GM19467 (cell line): ENCODE measurements at regions not wholly inside any gene's neighbourhood (a gene's known extent, or its start where the extent isn't known, plus 50 kb on each side); places are given as distances from the start of the nearest gene placed in this dataset.

Experiments
- ATAC-seq: cut with Tn5 transposase; IDR thresholded peaks from one replicate; pipeline ENCODE4 v1.9.1; 2021; ENCODE audit warnings: mild to moderate bottlenecking, moderate library complexity; ENCODE audit not compliant: unreplicated experiment

DNA sequence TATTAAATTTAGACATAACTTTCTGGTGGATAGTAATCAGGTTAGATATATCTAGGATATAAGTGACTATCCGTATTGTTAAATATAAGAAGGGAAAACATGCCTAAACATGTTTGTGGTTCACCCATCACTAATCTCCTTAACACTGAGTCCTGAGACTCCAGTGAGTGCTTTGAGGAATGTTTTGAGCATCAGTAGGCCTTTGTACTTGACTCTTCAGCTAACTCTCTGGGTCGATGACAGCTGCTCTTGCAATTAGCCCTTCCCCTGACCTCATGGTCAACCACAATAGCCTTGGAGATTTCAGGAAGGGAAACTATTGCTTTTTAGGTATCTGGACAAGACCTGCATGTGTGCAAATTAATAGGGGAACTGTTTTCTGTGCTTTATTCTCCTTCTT is 716.8 kb downstream of the EPHA4 start:
- ATAC-seq: no peak

DNA sequence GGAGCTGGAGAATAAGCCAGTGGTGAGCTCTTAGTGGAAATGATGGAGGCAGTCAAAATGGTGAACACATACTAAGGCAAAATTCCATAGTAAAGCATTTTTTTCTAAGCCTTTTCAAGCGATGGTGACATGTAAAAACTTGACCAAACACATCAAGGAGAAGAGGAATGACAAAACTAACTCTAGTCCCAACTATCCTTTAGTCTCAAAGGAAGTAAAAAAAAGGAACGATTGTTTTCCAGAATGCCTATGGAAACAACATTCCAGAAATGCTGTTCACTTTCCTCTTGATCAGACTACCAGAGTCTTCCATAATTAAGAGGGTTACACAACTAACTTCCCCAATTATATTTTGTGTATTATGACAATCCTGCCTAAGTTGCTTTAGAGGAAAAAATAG is 715.6 kb downstream of the EPHA4 start:
- ATAC-seq: no peak

DNA sequence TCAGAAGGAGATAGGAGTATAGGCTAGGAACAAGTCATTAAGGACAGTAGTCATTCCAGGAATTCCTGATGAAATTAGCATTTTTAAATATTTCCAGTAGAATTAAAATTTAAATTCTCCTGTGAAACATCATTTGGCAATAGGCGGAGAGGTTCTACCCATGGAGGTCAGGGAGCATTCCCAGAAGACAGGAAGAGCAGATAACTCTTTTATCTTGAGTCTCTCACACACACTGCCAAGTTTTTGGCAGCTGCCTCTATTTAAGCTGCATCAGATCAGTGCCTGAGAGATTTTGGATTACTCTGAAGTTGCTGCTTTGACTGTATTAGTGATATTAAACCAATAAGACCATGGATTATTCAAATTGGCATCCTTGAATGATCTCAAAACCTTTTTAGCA is 714.7 kb downstream of the EPHA4 start:
- ATAC-seq: no peak

DNA sequence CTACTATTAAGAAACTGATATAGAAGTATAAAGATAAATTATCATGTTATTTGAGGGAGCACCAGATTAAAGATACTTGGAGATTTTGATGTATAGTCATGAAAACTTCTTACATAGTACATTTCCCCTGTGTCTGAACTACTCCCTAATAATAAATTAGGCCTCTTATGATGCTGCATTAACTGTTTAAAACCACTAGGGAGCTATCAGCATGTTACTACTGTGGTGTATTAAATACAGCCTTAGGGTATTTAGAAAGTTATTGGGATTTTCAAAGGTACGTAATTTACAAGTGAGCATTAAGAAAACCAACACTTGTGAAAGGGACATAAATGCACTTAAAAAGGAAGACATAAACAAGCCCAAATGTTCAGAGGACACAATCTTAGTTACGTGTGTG is 714.0 kb downstream of the EPHA4 start:
- no peak for ATAC-seq

DNA sequence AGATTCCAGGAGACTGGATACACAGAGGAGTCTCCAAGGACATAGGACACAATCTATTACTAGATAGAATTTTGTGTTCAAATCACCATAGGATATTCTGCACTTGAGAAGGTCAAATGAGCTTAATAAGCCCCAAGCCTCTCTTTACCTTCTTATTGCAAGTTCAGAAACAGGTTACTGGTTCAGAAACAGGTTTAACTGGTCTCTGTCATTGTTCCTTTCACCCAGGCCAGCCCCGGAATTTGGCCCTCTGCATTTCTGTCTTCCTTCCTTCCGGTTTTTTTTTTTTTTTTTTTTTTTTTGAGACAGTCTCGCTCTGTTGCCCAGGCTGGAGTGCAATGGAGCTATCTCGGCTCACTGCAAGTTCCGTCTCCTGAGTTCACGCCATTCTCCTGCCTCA is 700.2 kb downstream of the EPHA4 start:
- no peak for ATAC-seq

DNA sequence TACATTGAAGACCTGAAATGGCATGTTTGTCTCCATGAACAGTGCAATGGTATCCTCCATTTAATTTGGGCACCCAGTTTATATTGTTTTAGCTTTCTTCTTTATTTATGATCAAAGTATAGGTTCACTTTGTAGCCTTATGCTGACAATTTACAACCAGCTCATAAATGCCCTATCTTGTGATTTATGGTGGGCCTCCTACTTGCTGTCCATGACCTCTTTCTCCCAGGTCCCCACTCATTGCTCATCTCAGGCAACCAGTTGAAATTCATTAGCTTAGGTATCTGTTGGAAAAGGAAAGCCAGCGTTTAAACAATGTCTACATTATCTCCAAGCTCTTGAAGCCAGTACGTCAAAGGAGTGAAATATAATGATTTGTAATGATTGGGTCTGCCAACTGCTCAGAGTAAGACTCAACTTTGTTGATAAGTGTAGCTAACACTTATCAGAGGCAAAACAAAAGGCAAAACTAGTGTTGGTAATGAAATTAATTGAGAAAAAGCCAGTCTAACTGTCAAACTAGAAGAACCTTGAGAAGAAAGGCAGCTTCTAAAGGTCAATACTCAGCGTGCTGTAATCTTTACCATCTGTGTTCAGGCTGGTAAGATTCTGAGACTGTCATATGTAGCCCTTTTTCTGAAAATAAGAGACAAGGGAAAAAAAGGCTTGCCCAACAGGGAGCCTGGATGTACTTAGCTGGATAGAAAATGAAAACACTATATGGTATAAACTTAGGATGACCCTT is 695.9 kb downstream of the EPHA4 start:
- no peak for ATAC-seq

DNA sequence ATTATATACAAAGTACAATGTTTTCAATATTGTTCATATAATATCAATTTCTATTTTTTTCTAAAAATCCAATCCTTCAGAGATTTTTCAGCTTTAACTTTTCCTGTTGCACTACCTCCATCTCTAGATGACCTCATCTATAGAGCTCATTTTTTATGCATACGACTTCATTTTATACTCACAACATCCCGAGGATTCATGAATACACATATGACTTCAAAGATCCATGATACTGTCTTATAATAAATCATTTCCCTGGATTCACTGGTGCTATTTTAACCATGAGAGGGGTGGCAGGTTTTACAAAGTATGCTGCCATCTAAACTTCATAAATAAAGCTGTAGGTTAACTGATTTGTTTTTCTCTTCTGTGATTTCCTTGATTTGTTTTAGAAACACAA is 694.6 kb downstream of the EPHA4 start:
- no peak for ATAC-seq

DNA sequence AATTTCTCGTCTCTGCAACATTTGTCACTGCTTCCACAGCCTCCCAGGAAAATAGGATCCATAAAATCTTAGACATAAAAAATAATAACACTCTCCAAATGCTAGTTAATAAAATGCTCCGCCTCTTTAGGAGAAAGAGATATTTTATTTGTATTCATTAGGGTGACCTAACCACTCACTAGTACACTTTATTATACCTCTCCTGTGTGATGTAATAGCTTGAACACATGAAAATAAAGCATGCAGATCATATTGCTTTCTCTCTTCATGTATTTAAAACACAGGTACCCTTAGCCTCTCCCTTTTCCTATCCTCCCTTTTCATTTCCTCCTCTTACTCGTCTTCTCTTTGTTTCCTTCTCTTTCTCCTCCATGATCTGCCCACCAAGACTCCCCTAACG is 694.2 kb downstream of the EPHA4 start:
- no peak for ATAC-seq

DNA sequence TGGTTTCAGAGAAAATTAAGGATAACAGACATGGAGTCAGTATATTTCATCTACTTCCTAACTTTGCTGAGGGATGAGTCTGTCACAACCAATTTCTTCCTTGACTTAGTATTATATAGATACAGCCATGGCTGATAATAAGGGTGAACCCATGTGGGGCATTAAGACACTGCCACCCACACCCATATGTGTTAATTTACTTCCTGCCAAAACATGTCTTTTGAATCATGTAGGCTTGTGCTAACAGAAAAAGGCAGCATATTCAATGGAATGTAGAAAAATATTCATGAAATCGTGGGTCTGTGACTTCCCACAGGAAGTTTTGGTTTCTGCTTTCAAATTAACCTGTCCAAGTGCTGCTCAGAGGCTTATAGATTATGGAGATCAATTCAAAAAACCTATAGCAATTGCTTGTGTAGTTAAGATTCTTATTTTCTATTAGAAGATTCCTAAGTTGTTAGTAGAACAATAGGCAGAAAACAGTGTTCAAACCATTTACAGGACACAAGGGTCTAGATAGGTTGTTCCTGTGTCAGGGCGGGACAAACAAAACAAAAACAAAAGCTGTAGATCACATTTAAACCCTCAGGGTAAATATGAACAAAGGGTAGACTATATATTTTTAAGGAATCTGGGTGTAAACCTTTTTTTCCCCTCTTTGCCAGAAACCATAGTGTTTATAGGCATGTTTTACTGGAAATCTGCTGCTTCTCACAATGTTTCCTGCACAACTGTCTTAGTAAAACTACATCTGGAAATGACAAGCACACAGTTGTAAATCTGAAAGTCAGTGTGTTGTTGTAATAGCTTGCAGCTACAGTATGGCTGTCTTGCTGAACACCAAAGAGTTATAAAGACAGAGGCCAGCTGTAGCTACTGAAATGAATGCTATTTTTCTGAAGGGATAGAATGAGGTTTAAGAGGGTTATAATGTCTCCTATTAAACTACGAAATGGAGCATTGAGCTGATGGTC is 691.2 kb downstream of the EPHA4 start:
- ATAC-seq: no peak

DNA sequence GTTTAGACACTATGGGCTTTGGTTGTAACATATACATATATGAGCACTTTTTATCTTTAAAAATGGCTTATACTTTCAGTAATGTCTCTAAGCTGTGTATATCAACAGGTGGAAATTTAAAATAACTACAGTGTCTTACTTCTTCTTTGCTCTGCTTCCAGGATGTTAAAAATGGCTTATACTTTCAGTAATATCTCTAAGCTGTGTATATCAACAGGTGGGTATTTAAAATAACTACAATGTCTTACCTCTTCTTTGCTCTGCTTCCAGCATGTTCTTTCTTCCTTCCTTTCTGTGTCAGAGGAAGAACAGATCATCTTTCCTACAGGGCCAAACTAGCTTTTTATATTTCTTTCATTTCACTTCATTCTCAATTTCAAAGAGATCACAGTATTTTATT is 689.6 kb downstream of the EPHA4 start:
- no peak for ATAC-seq

DNA sequence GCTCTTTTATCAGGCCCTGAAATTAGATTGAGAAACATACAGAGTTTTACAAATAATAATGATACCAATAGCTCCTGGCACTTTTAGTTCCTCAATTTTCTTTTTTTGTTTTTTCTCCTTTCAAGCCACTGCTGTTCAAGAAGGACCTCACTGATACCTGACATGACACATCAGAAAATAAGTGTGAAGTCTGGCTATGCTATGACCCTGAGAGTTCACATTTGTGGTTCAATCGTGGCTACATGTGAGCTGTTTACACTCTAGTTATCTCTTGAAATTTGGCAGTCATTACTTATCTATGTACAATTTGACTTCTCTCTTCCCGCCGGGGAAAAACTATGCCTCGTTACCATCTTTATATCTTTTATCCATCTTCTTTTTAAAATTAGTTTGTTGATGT is 686.5 kb downstream of the EPHA4 start:
- ATAC-seq: no peak

DNA sequence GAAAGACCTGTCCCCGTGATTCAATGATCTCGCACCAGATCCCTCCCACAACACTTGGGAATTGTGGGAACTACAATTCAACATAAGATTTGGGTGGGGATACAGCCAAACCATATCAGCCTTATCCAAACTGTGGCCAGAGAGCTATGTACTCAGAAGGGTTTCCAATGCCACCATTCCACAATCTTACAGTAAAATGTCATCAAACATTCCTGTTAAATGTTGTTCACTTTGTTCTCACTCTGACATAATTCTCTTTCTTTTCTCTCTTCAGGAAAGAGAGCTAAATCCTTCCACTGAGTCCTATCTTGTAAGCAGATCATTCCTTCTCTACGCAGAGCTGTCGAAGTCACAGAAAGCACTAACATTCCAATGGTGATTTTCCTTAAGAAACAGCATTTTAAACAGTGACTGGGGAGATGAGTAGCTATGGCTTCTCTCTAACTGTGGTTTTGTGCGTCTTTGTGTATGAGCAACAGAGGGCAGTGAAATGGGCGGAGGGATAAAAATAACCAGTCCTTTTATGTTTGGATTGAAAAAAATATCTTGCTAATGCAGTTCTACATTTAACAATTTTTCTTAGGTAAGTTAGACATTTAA is 684.7 kb downstream of the EPHA4 start:
- ATAC-seq: no peak

DNA sequence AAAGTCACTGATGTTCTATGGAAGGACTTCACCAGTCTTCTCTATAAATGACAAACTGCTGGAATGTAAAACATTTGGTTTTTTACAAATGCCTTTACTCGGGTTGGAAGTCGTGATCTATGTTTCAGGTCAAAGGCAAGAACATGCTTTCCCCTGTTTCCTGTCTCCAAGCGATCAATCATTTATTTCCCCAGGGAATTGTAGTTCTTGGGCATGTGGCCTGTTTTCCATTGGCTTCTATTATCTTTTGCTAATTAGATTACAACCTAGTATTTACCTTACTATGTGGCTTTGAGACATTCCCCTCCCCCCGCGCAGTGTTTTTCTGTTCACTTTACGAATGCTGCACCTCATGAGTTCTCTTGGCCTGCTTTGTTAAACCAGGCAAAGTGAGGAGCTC is 684.2 kb downstream of the EPHA4 start:
- no peak for ATAC-seq

DNA sequence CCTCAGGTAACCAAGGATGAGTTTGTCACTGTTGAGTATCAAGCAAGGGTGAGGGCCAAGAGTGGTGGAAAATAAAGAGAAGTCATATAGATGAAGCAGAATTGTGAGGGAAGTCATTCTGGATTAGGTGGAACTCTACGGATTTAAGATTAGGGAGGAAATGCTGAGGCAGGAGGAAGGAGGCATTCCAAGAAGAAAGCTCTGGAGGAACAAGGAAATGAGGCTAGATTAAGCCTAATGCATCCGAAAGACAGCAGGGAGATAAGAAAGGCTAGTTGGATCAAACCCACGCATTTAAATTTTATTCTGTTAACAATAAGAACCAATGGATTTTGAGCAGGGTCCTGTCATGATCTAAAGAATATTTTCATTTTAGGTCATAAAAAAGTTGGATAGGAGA is 681.2 kb downstream of the EPHA4 start:
- ATAC-seq: no peak

DNA sequence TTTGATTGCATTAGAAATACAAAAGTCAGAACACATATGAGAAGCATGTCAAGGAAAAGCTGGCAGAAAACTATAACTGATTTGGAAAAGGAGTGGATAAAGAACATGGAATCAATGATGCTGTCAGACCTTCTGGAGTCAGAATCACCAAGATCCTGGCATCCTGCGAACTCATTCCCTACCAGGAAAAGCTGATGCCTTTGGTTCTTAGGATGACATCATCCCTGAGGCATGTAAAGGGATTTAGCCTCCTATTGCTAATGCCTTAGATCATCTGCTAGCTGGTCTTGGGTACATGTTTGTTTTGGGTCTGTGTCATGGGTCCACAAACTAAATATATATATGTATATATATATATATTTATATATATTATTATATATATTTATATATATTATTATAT is 680.7 kb downstream of the EPHA4 start:
- ATAC-seq: no peak

DNA sequence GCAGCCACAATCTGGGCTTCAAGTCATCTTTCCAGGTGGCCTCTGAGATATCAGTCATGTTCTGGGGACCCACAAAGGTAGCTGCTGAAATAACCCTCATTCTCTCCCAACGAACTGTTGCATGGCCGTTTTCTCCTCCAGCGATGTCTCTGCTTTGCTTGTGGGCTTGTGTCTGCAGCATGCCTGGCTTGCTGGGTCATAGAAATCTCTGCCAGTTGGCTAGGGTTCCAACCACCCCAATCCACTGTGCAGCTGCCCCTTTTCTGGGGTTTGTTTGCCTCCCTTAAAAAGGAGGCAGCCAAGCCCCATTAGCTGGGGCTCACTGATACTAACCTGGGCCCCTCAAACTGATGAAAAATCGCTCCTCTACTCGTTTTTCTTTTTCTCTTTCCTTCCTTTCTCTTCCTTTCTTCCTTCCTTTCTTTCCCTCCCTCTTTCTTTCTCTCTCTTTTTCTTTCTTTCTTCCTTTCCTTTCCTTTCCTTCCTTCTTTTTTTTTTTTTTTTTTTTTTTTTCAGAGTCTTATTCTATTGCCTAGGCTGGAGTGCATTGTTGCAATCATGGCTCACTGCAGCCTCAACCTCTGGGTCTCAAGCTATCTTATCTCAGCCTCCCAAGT is 680.0 kb downstream of the EPHA4 start:
- ATAC-seq: no peak

DNA sequence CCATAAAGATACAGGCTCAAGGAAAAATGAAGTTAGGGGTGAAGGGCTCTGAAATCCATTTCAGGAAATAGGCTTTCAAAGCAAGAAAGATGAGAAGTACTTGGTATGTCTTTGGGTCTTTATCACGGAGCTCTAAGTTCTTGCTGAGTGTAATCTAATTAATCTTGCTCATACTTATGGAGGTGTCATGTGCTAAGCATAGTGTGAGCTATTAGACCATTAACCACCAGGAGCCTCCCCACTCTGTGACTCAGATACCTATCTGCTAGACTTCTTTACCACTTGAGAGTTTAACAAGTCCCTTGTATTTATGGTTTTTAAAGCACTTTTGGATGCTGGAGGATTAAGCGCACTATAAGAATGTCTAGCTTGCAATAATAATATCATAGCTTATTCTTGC is 678.7 kb downstream of the EPHA4 start:
- ATAC-seq: no peak

DNA sequence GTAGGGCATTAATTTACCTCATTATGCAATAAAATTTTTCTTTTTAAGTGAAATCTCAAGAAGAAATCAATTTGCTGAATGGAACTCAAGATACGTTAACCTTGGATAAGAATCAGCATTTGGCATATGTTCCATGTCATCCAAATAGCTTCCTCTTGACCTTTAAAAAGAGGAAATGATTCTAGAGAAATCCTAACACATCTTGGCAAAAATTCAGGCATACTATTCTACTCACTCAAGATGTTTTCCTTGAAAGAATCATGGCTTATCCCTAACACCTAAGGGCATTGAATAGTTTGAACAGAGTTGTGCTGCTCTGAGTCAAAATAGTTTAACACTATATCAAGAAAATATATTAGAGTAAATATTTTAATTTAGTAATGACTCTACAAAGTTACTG is 678.0 kb downstream of the EPHA4 start:
- no peak for ATAC-seq

DNA sequence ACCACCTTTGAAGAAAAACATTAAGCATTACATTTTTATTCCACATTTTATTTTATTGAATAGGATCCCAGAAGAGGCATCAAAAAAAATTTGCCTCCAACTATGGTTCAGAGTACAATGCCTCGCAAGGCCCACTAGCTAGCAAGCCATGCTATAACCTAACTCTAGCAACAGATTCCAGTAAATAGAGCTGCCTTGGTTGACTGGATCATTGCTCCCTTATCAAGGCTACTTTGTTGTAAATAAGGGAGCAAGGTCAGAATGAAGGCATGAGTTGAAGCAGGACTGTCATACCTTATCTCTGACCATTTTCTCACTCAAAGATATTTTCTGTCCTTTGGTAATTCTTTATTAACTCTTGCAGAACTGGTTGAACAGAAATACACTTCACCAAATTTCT is 672.6 kb downstream of the EPHA4 start:
- no peak for ATAC-seq

DNA sequence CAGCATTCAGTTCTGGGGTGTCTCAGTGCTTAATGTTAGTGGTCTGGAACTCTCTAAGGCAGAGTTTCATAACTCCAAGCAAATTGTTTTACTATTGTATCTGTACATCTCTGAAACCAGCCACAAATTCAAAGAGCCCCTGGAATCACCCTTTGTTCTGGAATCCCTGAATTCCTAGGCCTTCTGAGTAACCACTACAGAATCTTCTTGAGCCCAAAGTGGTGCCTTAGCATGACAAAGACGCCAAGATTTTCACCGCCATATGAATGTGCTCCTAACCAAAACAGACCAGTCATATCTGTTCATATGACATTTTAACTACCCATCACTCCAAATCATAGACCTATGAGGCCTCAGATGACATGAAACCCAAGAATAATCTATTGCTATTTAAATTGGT is 668.1 kb downstream of the EPHA4 start:
- ATAC-seq: no peak

DNA sequence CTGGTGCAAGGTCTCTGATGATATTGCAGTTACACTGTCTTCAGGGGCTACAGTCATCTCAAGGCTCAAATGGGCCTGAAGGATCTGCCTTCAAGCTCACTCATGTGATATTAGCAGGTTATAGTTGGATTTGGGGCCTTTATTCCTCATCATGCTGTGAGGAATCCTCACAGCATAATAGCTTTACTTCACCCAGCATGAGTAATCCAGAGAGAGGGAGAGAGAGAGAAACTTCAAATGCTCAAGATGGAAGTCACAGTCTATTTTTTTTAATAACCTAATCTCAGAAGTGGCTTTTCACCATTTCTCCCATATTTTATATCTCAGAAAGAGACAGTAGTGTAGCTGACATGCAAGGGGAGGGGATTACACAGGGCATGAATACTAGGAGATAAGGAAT is 658.7 kb downstream of the EPHA4 start:
- ATAC-seq: no peak
